K562 (cell line): ENCODE measurements at regions not wholly inside any gene's neighbourhood (a gene's known extent, or its start where the extent isn't known, plus 50 kb on each side); places are given as distances from the start of the nearest gene placed in this dataset.

Source experiments
- CHD4 ChIP-seq: fragments of 200-600 bp; sonication (generic); IDR thresholded peaks from 3 replicates; pipeline ENCODE4 v1.6.1; 2012; ENCODE audit warnings: low read depth, mild to moderate bottlenecking, mixed read lengths, low read length, inconsistent platforms; ENCODE audit not compliant: insufficient read depth, insufficient replicate concordance, poor library complexity, severe bottlenecking
- DPF2 ChIP-seq: fragments of 450-650 bp; IDR thresholded peaks from 2 replicates; pipeline ENCODE4 v1.6.1; 2016
- NRF1 ChIP-seq, 2 experiments: fragments of 450-650 bp; IDR thresholded peaks in 1 of 2; conservative IDR thresholded peaks in 1 of 2; 2 replicates each; pipeline ENCODE4 v1.6.1; 2014; ENCODE audit warnings: mild to moderate bottlenecking in 2 of 2
- PHF21A ChIP-seq: fragments of 450-650 bp; IDR thresholded peaks from 2 replicates; pipeline ENCODE4 v1.6.1; 2017; ENCODE audit warnings: low read depth, borderline replicate concordance
- POLR2AphosphoS5 ChIP-seq: IDR thresholded peaks from 2 replicates; pipeline ENCODE4 v1.6.1; 2011; ENCODE audit warnings: mild to moderate bottlenecking, low read depth, low read length, moderate library complexity; ENCODE audit not compliant: control insufficient read depth, insufficient read depth
- POU5F1 ChIP-seq: fragments of 150-350 bp; IDR thresholded peaks from 2 replicates; pipeline ENCODE4 v1.6.1; 2014; ENCODE audit warnings: borderline replicate concordance, low read length, low read depth, mild to moderate bottlenecking; ENCODE audit not compliant: partially characterized antibody
- TEAD1 ChIP-seq, 2 experiments: fragments of 450-650 bp in 1 of 2; sonication (generic) in 1 of 2; formaldehyde crosslinking; IDR thresholded peaks; 2 replicates each; pipeline versions ENCODE4 v1.4.0 to v1.8.0; 2020 to 2022; ENCODE audit warnings: mild to moderate bottlenecking in 2 of 2, missing genetic modification reagents in 1 of 2

DNA sequence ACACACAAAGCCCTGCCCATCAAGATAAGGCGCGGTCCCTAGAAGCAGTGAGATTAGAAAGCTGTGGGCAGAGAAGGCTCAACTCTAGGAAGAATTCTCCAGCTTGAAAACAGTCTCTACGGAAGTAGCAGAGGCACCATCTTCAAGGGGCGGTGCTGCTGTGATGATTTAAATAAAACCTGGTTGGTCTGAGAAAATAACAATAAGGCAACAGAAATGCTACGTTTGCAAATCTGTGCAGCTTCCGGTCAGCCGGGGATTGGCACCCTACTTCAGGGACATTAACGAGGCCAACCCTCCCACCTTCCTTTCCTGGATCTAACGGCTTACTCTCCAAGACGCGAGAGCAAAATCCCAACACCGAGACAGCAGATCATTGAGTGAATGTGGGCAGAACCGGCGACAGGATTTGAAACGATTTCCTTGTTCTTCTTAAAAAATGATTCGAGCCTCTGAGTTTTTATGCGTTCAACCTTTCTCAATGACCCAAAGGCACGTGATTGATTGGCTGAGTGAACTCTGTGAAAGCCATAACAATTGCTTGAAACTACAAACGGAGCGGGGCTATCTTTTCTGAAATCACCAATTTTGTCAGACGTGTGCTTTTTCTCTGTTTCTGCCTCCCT, 93.7 kb upstream of the ZNF516 start:
- no peak for TF ChIP-seq CHD4
- TF ChIP-seq POU5F1: no peak
- TF ChIP-seq PHF21A: no peak
- TF ChIP-seq TEAD1 (CRISPR knock-in tag; IDR thresholded peaks at IDR 0.05): no peak
- no peak for TF ChIP-seq NRF1 (conservative IDR thresholded peaks at IDR 0.05 in 1 of 2, IDR thresholded peaks at IDR 0.05 in 1 of 2)
- TF ChIP-seq POLR2AphosphoS5: no peak
- TF ChIP-seq DPF2: no peak
